Stimulated activated CD4-positive, alpha-beta T cell treated with anti-CD3 and anti-CD28 coated beads, Interleukin-12 subunit alpha, Interleukin-12 subunit beta, amount 100 ng/mL, for 24 hours (primary cell): ENCODE measurements at regions not wholly inside any gene's neighbourhood (a gene's known extent, or its start where the extent isn't known, plus 50 kb on each side); places are given as distances from the start of the nearest gene placed in this dataset.
"Not testable (repeated sequence)": the region's sequence is repeated elsewhere in the genome, so short reads cannot be mapped to it uniquely, and the experiment has no call there.

Source experiments
- DNase-seq, 2 experiments: peaks; one replicate each; pipeline ENCODE4 v3.0.0-alpha.2; 2020; ENCODE audit warnings: low read depth in 2 of 2

- DNase-seq = no peak
Measured at GRCh38 chr7:33784000-33784399, 121.3 kb upstream of the BMPER start.

GRCh38 chr7:33788531-33788930 lies 116.8 kb upstream of the BMPER start:
- DNase-seq = no peak

DNA sequence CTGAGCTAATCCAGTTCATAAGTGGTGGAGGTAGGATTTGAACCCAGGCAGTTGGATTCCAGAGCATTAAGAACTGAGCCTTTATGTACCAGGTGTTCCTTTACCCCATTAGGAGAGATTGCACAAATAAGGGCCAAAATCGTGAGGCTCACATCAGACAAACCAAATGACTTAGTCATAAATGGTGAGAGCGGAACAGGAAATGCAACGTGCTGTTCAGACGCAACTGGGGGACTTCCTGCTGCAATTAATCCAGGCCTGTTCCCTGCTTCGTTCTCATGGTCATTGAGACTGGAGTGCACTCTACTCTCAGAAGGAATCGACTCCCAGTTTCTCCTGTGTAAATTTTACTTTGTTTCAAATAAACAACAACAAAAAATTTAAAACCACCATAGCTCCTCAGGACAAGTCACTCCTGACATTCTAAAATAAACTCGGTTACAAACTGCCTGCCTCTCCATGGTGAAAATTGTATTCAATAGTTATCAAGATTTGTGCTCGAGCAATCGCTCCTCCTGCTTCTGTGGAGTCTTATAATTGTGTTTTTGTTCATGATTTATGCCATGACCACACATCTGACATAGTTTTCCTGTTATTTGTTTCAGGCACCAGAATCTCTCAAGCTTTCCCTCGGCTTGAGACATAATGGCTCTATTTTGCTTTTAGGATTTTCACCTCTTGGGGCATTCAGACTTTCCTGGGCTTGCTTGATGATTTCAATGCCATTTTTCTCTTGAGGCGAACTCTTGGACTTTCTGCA lies 115.3 kb upstream of the BMPER start:
- no peak for DNase-seq

DNA sequence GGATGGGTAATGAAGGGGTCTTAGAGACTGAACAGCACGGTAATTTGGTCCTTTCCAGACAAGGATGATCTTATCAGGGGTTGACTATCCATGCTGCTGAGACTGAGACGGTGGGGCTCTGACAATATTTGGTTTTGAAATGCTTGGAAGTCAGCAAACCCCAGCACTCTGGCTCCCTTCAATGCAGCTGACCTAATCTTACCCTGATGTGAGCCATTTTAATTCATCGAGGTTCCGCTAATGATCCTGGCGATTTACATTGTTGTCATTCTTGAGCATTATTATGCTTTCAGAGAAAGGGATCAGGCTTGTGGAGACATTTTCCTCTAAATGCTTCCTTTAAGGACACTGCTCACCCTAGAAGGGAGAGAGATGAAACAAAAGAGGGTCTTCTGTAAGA lies 114.6 kb upstream of the BMPER start:
- no peak for DNase-seq

- DNase-seq = no peak
Measured at GRCh38 chr7:33792041-33792440, 113.3 kb upstream of the BMPER start.

- no peak for DNase-seq
Measured at GRCh38 chr7:33792547-33793105, 112.7 kb upstream of the BMPER start.

GRCh38 chr7:33793616-33794015 lies 111.7 kb upstream of the BMPER start:
- DNase-seq = no peak

DNA sequence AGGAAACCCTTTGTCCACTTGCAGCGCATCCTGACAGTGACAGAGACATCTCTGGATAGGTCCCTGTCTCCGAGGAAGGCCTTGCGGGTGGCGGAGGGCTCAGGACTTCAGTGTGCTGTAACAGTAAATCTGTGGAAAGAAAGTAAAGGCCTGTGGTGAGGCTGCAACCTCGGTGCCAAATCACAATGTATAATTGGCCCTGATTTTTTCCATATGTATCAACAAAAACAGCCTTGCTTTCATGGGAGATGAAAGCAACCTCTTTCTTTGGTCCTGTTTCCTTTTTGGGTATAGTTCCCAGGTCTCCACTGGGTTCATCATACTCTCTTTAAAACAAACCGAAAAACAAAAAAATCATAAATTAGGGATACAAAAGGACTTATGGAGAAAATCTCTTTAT lies 110.9 kb upstream of the BMPER start:
- DNase-seq = no peak

GRCh38 chr7:33794959-33795358 lies 110.4 kb upstream of the BMPER start:
- DNase-seq = no peak

GRCh38 chr7:33796538-33796937 lies 108.8 kb upstream of the BMPER start:
- DNase-seq = no peak

- DNase-seq = not testable (repeated sequence)
Measured at GRCh38 chr7:33797512-33797911, 107.8 kb upstream of the BMPER start.

DNA sequence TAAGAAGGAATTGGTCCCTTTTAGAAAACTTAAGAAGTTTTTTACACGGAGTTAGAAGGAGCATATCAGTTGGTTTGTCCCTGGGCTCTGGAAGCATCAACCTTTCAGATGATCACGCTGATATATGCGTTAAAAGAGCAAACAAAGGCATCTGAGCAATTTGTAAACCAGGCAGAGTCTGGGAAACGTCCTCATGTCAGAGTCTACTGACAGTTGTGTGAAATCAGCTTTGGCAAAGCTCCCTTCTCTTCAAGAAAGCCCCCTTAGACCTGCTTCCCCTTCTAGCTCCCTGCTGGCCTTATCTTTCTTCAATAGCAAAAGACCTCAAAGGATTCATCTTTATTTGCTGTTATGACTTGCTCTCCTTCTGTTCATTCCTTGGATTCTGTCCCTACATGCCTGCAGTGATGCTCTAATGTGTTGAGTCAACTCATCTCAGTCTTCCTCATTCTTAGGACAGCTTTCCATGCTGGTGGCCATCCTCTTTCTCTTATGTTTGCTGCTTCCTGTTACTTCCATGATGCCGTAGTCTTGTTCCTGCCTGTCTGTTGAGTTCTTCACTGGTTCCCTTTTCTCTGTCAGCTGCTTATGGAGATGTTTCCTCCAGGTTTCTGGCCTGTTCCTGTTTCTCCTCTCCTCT lies 106.5 kb upstream of the BMPER start:
- no peak for DNase-seq

DNA sequence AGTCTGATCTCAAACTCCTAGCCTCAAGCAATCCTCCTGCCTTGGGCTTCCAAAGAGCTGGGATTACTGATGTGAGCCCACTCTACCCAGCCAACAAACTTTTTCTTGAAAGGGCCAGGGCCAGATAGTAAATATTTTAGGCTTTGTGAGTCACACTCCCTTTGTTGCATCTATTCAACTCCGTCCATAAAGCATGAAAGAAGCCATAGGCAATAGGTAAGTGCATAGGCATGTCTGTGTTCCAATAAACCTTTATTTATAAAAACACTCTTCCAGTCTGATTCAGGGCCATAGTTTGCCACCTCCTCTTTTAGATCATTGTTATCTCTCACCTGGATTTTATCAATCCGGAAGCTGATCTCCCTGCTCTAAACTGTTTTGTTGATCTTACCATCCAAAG lies 105.6 kb upstream of the BMPER start:
- DNase-seq = no peak

DNA sequence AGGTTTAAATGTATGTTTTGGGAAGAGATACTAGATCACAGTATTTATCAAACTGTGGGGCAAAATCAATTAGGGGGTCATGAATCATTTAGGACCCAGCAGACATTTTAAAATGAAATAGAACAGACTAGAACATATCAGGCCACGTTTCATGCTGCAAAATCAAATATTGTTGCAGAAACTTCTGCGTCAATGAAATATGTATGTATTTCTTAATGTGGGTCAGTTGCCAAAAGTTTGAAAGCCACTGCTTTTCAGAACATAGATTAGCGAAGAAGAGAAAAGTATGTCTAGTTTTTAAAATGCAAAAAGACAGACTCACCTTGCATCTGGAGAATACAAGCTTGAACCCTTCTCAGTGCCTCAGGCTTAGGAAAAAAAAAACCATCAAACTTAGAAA lies 102.7 kb upstream of the BMPER start:
- DNase-seq = no peak

DNA sequence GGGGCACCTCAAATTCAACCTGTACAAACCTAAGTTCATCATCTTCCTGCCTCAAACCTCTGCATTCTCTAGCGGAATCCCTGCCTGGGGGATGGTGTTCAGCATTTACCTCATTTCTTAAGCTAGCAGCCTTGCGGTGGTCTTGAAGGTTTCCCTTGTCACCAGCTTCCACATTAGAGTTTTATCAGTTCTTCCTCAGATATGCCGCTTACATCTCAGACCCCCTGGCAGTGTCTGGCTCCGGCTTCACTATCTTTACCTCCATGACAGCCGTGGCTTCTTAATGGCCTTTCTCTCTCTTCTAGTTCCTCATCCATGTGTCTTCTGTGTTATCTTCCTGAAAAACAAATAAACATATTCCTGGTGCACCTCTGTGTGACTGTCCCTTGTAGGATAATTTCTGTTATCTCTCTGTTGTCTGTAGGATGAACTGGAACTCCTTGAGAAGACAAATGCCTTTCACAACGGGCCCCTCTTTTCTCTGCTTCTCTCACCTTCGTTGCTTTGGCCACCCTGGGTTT lies 101.1 kb upstream of the BMPER start:
- no peak for DNase-seq

DNA sequence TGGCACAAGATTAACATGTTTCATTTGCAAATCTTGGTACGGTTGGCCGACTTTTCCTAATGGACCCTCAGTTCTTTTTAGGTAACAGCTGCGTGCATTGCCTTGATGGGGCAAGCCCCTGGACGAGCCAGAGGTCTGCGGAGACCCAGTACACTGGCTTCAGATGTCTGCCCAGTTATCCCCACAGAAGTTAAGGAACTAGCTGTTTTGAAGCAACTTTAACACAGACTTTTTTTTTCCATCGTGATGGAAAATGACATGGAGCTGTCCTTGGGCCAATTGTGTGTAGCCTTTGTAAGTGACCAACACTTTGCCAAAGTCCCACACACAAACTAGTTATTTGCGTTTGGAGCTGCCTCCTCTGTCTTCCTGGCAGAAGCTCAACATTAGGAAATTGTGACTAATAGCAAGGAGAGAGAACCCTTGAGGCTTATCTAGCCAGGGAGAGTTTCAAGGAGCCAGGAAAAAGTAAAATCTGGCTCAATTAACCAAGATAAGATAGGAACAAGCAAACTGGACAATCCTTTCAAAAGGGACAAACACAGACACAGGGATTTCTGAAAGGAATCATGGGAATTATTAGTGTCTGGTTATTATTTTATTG lies 99.6 kb upstream of the BMPER start:
- DNase-seq = no peak

DNA sequence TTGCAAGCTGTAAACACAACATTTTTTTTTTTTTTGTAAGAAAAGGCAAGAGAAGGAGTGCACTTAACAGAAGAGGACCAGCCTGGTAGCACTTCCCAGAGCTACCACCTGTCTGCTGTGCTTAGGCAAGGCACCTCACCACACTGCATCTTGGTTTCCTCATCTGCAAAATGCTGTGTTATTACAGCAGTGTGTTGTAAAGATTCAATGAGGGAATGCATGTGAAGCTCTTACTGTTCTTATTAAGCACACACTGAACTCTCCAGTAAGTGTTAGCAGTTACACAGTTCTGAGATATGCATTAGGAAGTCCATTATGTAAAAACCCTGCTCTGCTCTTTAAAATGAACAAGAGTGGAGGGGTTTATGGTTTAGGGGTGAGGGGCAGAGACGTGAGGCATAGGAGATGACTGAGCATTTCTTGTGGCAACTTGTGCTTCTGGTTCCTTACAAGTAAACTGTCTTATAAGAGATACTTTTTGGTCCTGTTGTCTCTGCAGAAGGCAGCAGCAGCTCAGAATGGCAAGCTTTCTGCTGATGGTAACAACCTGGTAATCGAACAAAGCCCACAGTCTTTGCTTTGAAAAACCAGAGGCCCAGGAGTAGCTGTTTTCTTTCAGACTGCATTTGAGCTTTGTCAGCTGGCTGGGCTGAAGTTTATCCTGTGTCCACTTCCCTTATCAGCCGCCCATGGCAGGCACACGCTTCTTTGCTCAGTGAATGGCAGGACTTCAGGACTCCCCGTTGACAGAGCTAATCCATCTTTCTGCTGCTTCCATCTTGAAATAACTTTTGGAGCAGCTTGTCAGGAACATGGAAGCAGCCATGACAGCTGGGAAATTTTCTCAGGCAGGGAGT lies 98.8 kb upstream of the BMPER start:
- DNase-seq = no peak

GRCh38 chr7:33807155-33807530 lies 98.2 kb upstream of the BMPER start:
- DNase-seq = no peak

DNA sequence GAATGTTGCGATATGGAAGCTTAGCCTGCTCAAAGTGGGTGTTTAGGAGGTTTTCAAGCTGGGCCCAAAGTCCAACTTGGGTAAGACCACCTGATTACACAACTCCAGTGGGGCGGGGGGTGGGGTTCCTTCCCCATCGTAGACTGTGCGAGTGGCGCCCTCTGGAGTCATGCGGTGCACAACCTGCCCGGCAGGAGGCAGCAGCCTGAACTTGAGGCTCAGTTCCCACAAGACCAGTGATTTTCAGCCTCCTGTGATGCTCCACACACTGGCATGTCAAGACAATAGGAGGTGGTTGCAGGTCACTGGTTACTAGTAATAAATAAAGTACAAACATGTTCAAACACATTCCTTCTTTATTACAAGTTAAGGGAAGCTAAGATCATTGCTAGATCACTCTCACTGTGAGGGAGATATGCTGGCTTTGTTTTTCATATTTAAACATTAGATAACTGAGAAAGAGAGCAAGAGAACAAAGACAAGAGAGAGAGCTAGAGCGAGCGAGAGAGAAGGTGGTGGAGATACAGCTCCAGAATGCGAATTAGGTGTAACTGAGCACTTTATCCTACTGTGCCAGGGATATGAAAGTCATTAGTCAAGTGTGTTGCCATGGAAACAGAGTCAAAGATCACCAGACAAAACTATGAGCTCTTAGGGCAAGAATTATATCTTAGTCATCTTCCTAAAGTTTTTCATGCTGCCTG lies 97.4 kb upstream of the BMPER start:
- DNase-seq = no peak

- DNase-seq = no peak
Measured at GRCh38 chr7:33809228-33809627, 96.1 kb upstream of the BMPER start.

DNA sequence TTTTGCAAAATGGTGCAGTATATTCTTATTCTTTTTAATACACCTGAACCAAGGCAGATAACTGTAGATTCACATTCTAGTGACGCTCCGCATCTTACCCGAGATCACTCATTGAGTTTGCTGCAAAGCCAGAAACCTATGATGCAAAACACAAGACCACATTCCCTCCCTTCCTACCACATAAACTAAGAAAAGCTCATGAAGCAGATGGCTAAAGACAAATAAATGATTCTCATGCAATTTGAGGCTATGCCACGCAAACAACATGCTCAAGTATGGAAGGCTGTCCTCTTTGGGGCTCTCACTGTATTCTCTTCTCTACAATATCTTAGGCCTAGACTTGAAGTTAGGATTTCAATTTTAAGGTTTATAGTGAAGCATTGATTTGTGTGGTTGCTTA lies 95.0 kb upstream of the BMPER start:
- DNase-seq = no peak
